Gastroesophageal sphincter (tissue), 4 donors: ENCODE measurements at regions not wholly inside any gene's neighbourhood (a gene's known extent, or its start where the extent isn't known, plus 50 kb on each side); places are given as distances from the start of the nearest gene placed in this dataset.

Experiments
- ATAC-seq: fragments of 150-250 bp; one replicate; pipeline ENCODE4 v1.9.1; 2016; ENCODE audit warnings: mild to moderate bottlenecking, moderate library complexity
- H3K27ac ChIP-seq, 4 donors: fragments of 200-600 bp; sonication (generic) in 3 of 4; 1 replicate in 3 of 4; 2 replicates in 1 of 4; pipeline ENCODE4 v1.5.1; 2016 to 2019
- H3K27me3 ChIP-seq: fragments of 200-600 bp; sonication (generic); one replicate; pipeline ENCODE4 v1.5.1; 2019
- H3K36me3 ChIP-seq, 2 donors: fragments of 200-600 bp; sonication (generic); one replicate each; pipeline ENCODE4 v1.5.1; 2019; ENCODE audit warnings: control low read depth in 1 of 2
- H3K4me1 ChIP-seq, 3 donors: fragments of 200-600 bp; sonication (generic); 1 replicate in 2 of 3; 2 replicates in 1 of 3; pipeline ENCODE4 v1.5.1; 2016 to 2019; ENCODE audit warnings: control low read depth in 2 of 3
- H3K4me3 ChIP-seq, 2 donors: fragments of 200-600 bp; sonication (generic); one replicate each; pipeline ENCODE4 v1.5.1; 2019; ENCODE audit warnings: mild to moderate bottlenecking in 1 of 2, moderate library complexity in 1 of 2
- H3K9me3 ChIP-seq, 3 donors: fragments of 200-600 bp; sonication (generic); one replicate each; pipeline ENCODE4 v1.5.1; 2017 to 2019; ENCODE audit warnings: control low read depth in 2 of 3
- CTCF ChIP-seq, 4 experiments: fragments of 200-600 bp in 2 of 4; fragments of 450-650 bp in 2 of 4; sonication (generic) in 1 of 4; IDR thresholded peaks; one replicate each; pipeline ENCODE4 v1.5.1; 2017 to 2019; ENCODE audit warnings: antibody characterized with exemption in 4 of 4, mild to moderate bottlenecking in 2 of 4, moderate library complexity in 2 of 4
- EP300 ChIP-seq: sonication (generic); formaldehyde crosslinking; IDR thresholded peaks from one replicate; pipeline ENCODE4 v1.6.1; 2017; ENCODE audit warnings: antibody characterized with exemption, mild to moderate bottlenecking
- POLR2A ChIP-seq, 2 donors: fragments of 450-650 bp; IDR thresholded peaks; one replicate each; pipeline ENCODE4 v1.6.1; 2017; ENCODE audit warnings: antibody characterized with exemption in 2 of 2, mild to moderate bottlenecking in 2 of 2, moderate library complexity in 1 of 2
- POLR2AphosphoS5 ChIP-seq: sonication (generic); formaldehyde crosslinking; IDR thresholded peaks from one replicate; pipeline ENCODE4 v1.6.1; 2017; ENCODE audit warnings: antibody characterized with exemption
- WGBS, 2 donors: methylation state at CpG; one replicate each; pipeline ENCODE4 v1.1.5; 2018; ENCODE audit warnings: low coverage in 1 of 2; 5-methylcytosine and 5-hydroxymethylcytosine counted together

GRCh38 chr4:128480945-128481344, 193.3 kb upstream of the PGRMC2 start:
- Histone ChIP-seq H3K27me3 (no peaks in the 10 kb centered on the region), H3K36me3 (no peaks in the 10 kb centered on the region), H3K27ac (no peak overlapping the region), H3K9me3 (peaks cover 0 to 8% (median 0%) of the 10 kb centered on the region in 3 donors), H3K4me3 (no peak overlapping the region), H3K4me1 (no peaks in the 10 kb centered on the region)
- TF ChIP-seq POLR2AphosphoS5 (no peak), CTCF (IDR thresholded peaks at IDR 0.05) (no peak), POLR2A (IDR thresholded peaks at IDR 0.05) (no peak), EP300 (no peak)
- WGBS, 2 donors: 100% methylated on average over 1 of the region's 1 CpG
- ATAC-seq: no peak

GRCh38 chr4:128477540-128477939, 189.9 kb upstream of the PGRMC2 start:
- peaks cover 0 to 8% (median 0%) of the 10 kb centered on the region in 3 donors for H3K9me3 ChIP-seq
- H3K4me1 ChIP-seq: no peaks in the 10 kb centered on the region
- H3K27ac ChIP-seq: no peak overlapping the region
- TF ChIP-seq EP300 (no peak), POLR2A (IDR thresholded peaks at IDR 0.05) (no peak), POLR2AphosphoS5 (no peak), CTCF (IDR thresholded peaks at IDR 0.05) (no peak)
- ATAC-seq: no peak
- H3K36me3 ChIP-seq: no peaks in the 10 kb centered on the region
- H3K4me3 ChIP-seq: no peak overlapping the region
- 42 to 51% methylated on average over 4 of the region's 4 CpGs for WGBS, 2 donors
- H3K27me3 ChIP-seq: no peaks in the 10 kb centered on the region

GRCh38 chr4:128475597-128475996, 188.0 kb upstream of the PGRMC2 start:
- 100% methylated on average over 1 of the region's 1 CpG; no CpG with 5 or more reads in 1 of the 2 donors for WGBS, 2 donors
- no peak overlapping the region for H3K27ac ChIP-seq
- ATAC-seq: no peak
- no peaks in the 10 kb centered on the region for H3K4me1 ChIP-seq
- no peaks in the 10 kb centered on the region for H3K36me3 ChIP-seq
- no peak overlapping the region for H3K4me3 ChIP-seq
- H3K9me3 ChIP-seq: no peaks in the 10 kb centered on the region
- TF ChIP-seq POLR2AphosphoS5 (no peak), CTCF (IDR thresholded peaks at IDR 0.05) (no peak), POLR2A (IDR thresholded peaks at IDR 0.05) (no peak), EP300 (no peak)
- H3K27me3 ChIP-seq: no peaks in the 10 kb centered on the region

GRCh38 chr4:128471576-128471975, 184.0 kb upstream of the PGRMC2 start:
- 86 to 100% methylated on average over 1 to 2 of the region's 2 CpGs for WGBS, 2 donors
- H3K9me3 ChIP-seq: no peaks in the 10 kb centered on the region
- no peak for ATAC-seq
- H3K36me3 ChIP-seq: no peaks in the 10 kb centered on the region
- H3K27me3 ChIP-seq: no peaks in the 10 kb centered on the region
- no peak overlapping the region for H3K27ac ChIP-seq
- no peak overlapping the region for H3K4me3 ChIP-seq
- TF ChIP-seq POLR2A (IDR thresholded peaks at IDR 0.05) (no peak), CTCF (IDR thresholded peaks at IDR 0.05) (no peak)
- H3K4me1 ChIP-seq: peaks cover 0 to 12% (median 5%) of the 10 kb centered on the region in 3 donors

GRCh38 chr4:128470492-128471053, 183.0 kb upstream of the PGRMC2 start:
- Histone ChIP-seq H3K4me1 (peaks cover 0 to 12% (median 5%) of the 10 kb centered on the region in 3 donors), H3K27me3 (no peaks in the 10 kb centered on the region), H3K9me3 (no peaks in the 10 kb centered on the region), H3K27ac (no peak overlapping the region), H3K36me3 (no peaks in the 10 kb centered on the region), H3K4me3 (no peak overlapping the region)
- TF ChIP-seq CTCF (IDR thresholded peaks at IDR 0.05) (no peak), POLR2A (IDR thresholded peaks at IDR 0.05) (no peak), EP300 (no peak), POLR2AphosphoS5 (no peak)
- ATAC-seq: no peak
- 72 to 85% methylated on average over 5 of the region's 5 CpGs for WGBS, 2 donors
